Liver (tissue), 8 donors: ENCODE measurements at regions not wholly inside any gene's neighbourhood (a gene's known extent, or its start where the extent isn't known, plus 50 kb on each side); places are given as distances from the start of the nearest gene placed in this dataset.

Experiments
- DNase-seq: peaks from one replicate; pipeline ENCODE4 v3.0.0-alpha.2; 2017; ENCODE audit warnings: low spot score
- H3K27ac ChIP-seq, 2 donors: one replicate each; pipeline ENCODE4 v1.7.0; 2013; ENCODE audit warnings: inconsistent platforms in 2 of 2, low read length in 2 of 2, control low read depth in 1 of 2, low read depth in 1 of 2, mild to moderate bottlenecking in 1 of 2
- H3K27me3 ChIP-seq, 4 donors: one replicate each; pipeline versions ENCODE4 v1.6.1 to v1.7.0; 2013; ENCODE audit warnings: low read length in 3 of 4, inconsistent platforms in 1 of 4, mild to moderate bottlenecking in 1 of 4, moderate library complexity in 1 of 4; ENCODE audit not compliant: control insufficient read depth in 4 of 4, insufficient read depth in 4 of 4
- H3K36me3 ChIP-seq, 4 donors: one replicate each; pipeline versions ENCODE4 v1.6.1 to v1.7.0; 2013; ENCODE audit warnings: low read length in 3 of 4, mild to moderate bottlenecking in 3 of 4, low read depth in 1 of 4, moderate library complexity in 1 of 4; ENCODE audit not compliant: control insufficient read depth in 4 of 4, insufficient read depth in 3 of 4
- H3K4me1 ChIP-seq, 4 donors: one replicate each; pipeline versions ENCODE4 v1.6.1 to v1.7.0; 2013; ENCODE audit warnings: low read length in 3 of 4, mild to moderate bottlenecking in 3 of 4, moderate library complexity in 1 of 4; ENCODE audit not compliant: control insufficient read depth in 4 of 4, insufficient read depth in 4 of 4
- H3K4me3 ChIP-seq, 3 donors: one replicate each; pipeline versions ENCODE4 v1.6.1 to v1.7.0; 2013; ENCODE audit warnings: low read length in 3 of 3, control low read depth in 1 of 3, low read depth in 1 of 3, mild to moderate bottlenecking in 1 of 3
- H3K9ac ChIP-seq, 2 donors: one replicate each; pipeline ENCODE4 v1.7.0; 2013; ENCODE audit warnings: low read length in 2 of 2, mild to moderate bottlenecking in 2 of 2, moderate library complexity in 2 of 2, control low read depth in 1 of 2, low read depth in 1 of 2
- H3K9me3 ChIP-seq, 4 donors: one replicate each; pipeline versions ENCODE4 v1.6.1 to v1.7.0; 2013; ENCODE audit warnings: low read length in 3 of 4; ENCODE audit not compliant: control insufficient read depth in 4 of 4
- CTCF ChIP-seq: fragments of 150-350 bp; IDR thresholded peaks from 2 replicates; pipeline ENCODE4 v1.5.1; 2017; ENCODE audit warnings: improper control_type of control experiment, low read depth, low read length; ENCODE audit not compliant: missing input control
- EGR1 ChIP-seq, 2 donors: IDR thresholded peaks; 2 replicates each; pipeline ENCODE4 v1.6.1; 2016 to 2018; ENCODE audit warnings: antibody characterized with exemption in 2 of 2, low read depth in 2 of 2
- FOXA1 ChIP-seq: IDR thresholded peaks from 2 replicates; pipeline ENCODE4 v1.6.1; 2016; ENCODE audit warnings: antibody characterized with exemption
- FOXA2 ChIP-seq: IDR thresholded peaks from 2 replicates; pipeline ENCODE4 v1.6.1; 2016; ENCODE audit warnings: antibody characterized with exemption
- GABPA ChIP-seq, 2 donors: IDR thresholded peaks in 1 of 2; conservative IDR thresholded peaks in 1 of 2; 2 replicates each; pipeline ENCODE4 v1.6.1; 2016; ENCODE audit warnings: antibody characterized with exemption in 2 of 2, mild to moderate bottlenecking in 1 of 2, moderate library complexity in 1 of 2
- HNF4A ChIP-seq, 2 donors: conservative IDR thresholded peaks; 2 replicates each; pipeline ENCODE4 v1.6.1; 2016; ENCODE audit warnings: antibody characterized with exemption in 2 of 2, mild to moderate bottlenecking in 2 of 2
- HNF4G ChIP-seq: IDR thresholded peaks from 2 replicates; pipeline ENCODE4 v1.6.1; 2016; ENCODE audit warnings: antibody characterized with exemption
- JUND ChIP-seq, 2 donors: IDR thresholded peaks; 2 replicates each; pipeline ENCODE4 v1.6.1; 2016; ENCODE audit warnings: antibody characterized with exemption in 2 of 2
- NR2F2 ChIP-seq: IDR thresholded peaks from 2 replicates; pipeline ENCODE4 v1.6.1; 2016; ENCODE audit warnings: antibody characterized with exemption
- RAD21 ChIP-seq, 2 donors: IDR thresholded peaks; 2 replicates each; pipeline ENCODE4 v1.6.1; 2016; ENCODE audit warnings: antibody characterized with exemption in 2 of 2, mild to moderate bottlenecking in 2 of 2
- RXRA ChIP-seq, 2 donors: IDR thresholded peaks; 2 replicates each; pipeline ENCODE4 v1.6.1; 2017 to 2018; ENCODE audit warnings: antibody characterized with exemption in 2 of 2, mild to moderate bottlenecking in 1 of 2
- SP1 ChIP-seq: IDR thresholded peaks from 2 replicates; pipeline ENCODE4 v1.6.1; 2018; ENCODE audit warnings: antibody characterized with exemption, mild to moderate bottlenecking
- TAF1 ChIP-seq: conservative IDR thresholded peaks from 2 replicates; pipeline ENCODE4 v1.6.1; 2016; ENCODE audit warnings: antibody characterized with exemption, mild to moderate bottlenecking
- YY1 ChIP-seq: IDR thresholded peaks from 2 replicates; pipeline ENCODE4 v1.6.1; 2016; ENCODE audit warnings: antibody characterized with exemption, mild to moderate bottlenecking
- ZBTB33 ChIP-seq: IDR thresholded peaks from 2 replicates; pipeline ENCODE4 v1.6.1; 2016; ENCODE audit warnings: antibody characterized with exemption
- WGBS: extraction: QIAGEN DNeasy Blood & Tissue Kit; methylation state at CpG from one replicate; pipeline ENCODE4 v1.1.7; 2013; 5-methylcytosine and 5-hydroxymethylcytosine counted together
- TF ChIP-seq, protein P1 (sequence below): IDR thresholded peaks from 2 replicates; pipeline ENCODE4 v1.6.1; 2016; ENCODE audit warnings: antibody characterized with exemption
- TF ChIP-seq, protein P2 (sequence below): IDR thresholded peaks from 2 replicates; pipeline ENCODE4 v1.6.1; 2016; ENCODE audit warnings: antibody characterized with exemption
- TF ChIP-seq, protein P3 (sequence below): IDR thresholded peaks from 2 replicates; pipeline ENCODE4 v1.6.1; 2016; ENCODE audit warnings: antibody characterized with exemption, mild to moderate bottlenecking
- donor health status: healthy.
- donor health status: healthy.
- donor health status: healthy.
- donor health status: healthy.
- donor health status: healthy.

DNA sequence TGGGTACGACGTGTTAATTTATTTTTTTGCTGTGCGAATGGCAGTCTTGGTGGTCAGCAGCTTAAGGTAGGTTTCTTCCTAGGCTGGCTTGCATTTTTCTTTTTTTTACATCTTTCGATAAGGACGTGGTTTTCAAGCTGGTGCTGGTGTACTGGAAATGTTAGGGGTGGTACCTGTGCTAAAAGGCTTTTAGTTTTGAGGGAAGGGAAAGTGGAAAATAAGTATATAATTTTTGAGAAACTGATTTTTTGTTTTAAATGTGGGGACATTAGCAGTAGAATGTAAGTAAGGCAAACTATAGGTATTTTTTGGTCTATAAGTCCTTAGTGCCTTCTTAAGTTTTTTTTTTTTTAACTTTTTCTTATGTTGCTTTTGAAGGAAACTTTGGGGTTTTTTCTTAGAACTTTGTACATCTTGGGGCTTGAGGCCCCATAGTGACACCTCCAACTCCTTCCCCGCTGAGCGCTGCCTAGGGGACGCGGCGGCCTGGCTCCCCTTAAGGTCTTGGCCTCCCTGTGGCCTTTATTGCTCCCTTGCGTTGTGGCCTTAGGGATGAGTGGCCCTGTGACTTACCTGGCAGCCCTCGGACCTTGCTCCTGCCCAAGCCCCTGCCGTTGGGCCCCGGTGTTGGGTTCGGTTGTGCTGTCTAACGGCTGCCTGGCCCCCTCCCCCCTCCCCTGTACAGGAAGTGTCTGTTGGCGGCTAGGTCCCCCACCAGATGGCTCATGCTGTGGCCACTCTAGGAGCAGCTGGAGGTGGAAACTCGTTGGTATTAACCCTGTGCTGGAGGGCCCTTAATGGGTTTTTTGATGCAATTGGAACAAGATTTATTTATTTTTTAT lies 88.0 kb upstream of the RPRML start:
- H3K9ac ChIP-seq: peak overlapping the region; percentile 48 to 51
- TF ChIP-seq SP1: peak; percentile 61
- TF ChIP-seq, protein P1, sequence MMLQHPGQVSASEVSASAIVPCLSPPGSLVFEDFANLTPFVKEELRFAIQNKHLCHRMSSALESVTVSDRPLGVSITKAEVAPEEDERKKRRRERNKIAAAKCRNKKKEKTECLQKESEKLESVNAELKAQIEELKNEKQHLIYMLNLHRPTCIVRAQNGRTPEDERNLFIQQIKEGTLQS: peak; percentile 42
- TF ChIP-seq, protein P2, sequence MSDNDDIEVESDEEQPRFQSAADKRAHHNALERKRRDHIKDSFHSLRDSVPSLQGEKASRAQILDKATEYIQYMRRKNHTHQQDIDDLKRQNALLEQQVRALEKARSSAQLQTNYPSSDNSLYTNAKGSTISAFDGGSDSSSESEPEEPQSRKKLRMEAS: peak; percentile 84
- peak; percentile 67 for TF ChIP-seq NR2F2
- TF ChIP-seq FOXA2: no peak
- peak in 1 of 2 donors; percentile 12 for TF ChIP-seq EGR1 (IDR thresholded peaks at IDR 0.05; ENCODE audit: low read depth in 2 of 2)
- TF ChIP-seq HNF4G: peak; percentile 42
- no peak for TF ChIP-seq CTCF
- TF ChIP-seq ZBTB33: peak; percentile 63
- TF ChIP-seq YY1: peak; percentile 58
- TF ChIP-seq, protein P3, sequence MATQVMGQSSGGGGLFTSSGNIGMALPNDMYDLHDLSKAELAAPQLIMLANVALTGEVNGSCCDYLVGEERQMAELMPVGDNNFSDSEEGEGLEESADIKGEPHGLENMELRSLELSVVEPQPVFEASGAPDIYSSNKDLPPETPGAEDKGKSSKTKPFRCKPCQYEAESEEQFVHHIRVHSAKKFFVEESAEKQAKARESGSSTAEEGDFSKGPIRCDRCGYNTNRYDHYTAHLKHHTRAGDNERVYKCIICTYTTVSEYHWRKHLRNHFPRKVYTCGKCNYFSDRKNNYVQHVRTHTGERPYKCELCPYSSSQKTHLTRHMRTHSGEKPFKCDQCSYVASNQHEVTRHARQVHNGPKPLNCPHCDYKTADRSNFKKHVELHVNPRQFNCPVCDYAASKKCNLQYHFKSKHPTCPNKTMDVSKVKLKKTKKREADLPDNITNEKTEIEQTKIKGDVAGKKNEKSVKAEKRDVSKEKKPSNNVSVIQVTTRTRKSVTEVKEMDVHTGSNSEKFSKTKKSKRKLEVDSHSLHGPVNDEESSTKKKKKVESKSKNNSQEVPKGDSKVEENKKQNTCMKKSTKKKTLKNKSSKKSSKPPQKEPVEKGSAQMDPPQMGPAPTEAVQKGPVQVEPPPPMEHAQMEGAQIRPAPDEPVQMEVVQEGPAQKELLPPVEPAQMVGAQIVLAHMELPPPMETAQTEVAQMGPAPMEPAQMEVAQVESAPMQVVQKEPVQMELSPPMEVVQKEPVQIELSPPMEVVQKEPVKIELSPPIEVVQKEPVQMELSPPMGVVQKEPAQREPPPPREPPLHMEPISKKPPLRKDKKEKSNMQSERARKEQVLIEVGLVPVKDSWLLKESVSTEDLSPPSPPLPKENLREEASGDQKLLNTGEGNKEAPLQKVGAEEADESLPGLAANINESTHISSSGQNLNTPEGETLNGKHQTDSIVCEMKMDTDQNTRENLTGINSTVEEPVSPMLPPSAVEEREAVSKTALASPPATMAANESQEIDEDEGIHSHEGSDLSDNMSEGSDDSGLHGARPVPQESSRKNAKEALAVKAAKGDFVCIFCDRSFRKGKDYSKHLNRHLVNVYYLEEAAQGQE: no peak
- peak in 1 of 2 donors; percentile 40 for TF ChIP-seq JUND (IDR thresholded peaks at IDR 0.05)
- peak; percentile 60 to 89 for TF ChIP-seq GABPA (IDR thresholded peaks at IDR 0.05 in 1 of 2, conservative IDR thresholded peaks at IDR 0.05 in 1 of 2)
- peak; percentile 52 to 63 for TF ChIP-seq RAD21 (IDR thresholded peaks at IDR 0.05)
- peak; percentile 61 to 67 for TF ChIP-seq RXRA (IDR thresholded peaks at IDR 0.05)
- no peak for TF ChIP-seq FOXA1
- peak; percentile 48 for TF ChIP-seq TAF1
- peak; percentile 28 to 58 for TF ChIP-seq HNF4A (conservative IDR thresholded peaks at IDR 0.05)
- H3K27me3 ChIP-seq: no peaks in the 10 kb centered on the region
- H3K27ac ChIP-seq: peak overlapping the region; percentile 76 to 95
- H3K4me1 ChIP-seq: peaks cover 0 to 3% (median under 1%) of the 10 kb centered on the region in 4 donors
- peaks cover 0 to 2% (median 0%) of the 10 kb centered on the region in 4 donors for H3K36me3 ChIP-seq
- 6% methylated on average over 18 of the region's 18 CpGs for WGBS
- peak overlapping the region; percentile 63 to 87 (median 77) for H3K4me3 ChIP-seq
- H3K9me3 ChIP-seq: no peaks in the 10 kb centered on the region
- DNase-seq: peak; percentile 81
